A673 (cell line): ENCODE measurements at regions not wholly inside any gene's neighbourhood (a gene's known extent, or its start where the extent isn't known, plus 50 kb on each side); places are given as distances from the start of the nearest gene placed in this dataset.
"Not testable (repeated sequence)": the region's sequence is repeated elsewhere in the genome, so short reads cannot be mapped to it uniquely, and the experiment has no call there.

Experiments
- BruUV-seq: library from RNA; stranded (reverse); fragments of 400-500 nt; replicated peaks from 2 replicates; lab custom pipeline; 2021; lab: Mats Ljungman, UMichigan
- CTCF ChIA-PET: fragments of 300-600 bp; sonication (Branson Sonifier 250); formaldehyde crosslinking; loops from one replicate; lab custom pipeline; 2022; ENCODE audit warnings: antibody characterized with exemption; lab: Charles Lee
- POLR2A ChIA-PET: fragments of 300-600 bp; sonication (Branson Sonifier 250); formaldehyde crosslinking; loops from one replicate; lab custom pipeline; 2022; ENCODE audit warnings: antibody characterized with exemption; ENCODE audit not compliant: low non-redundant PET; lab: Charles Lee
- DNase-seq: peaks from one replicate; pipeline ENCODE4 v3.0.0-alpha.2; 2015; ENCODE audit warnings: low spot score
- H3K27ac ChIP-seq: fragments of 200-600 bp; sonication (generic); 2 replicates; pipeline ENCODE4 v1.5.1; 2016; ENCODE audit warnings: mixed run types, low read depth, mild to moderate bottlenecking, mixed read lengths, antibody characterized with exemption, low read length; ENCODE audit not compliant: poor library complexity, severe bottlenecking
- H3K27me3 ChIP-seq: fragments of 200-600 bp; sonication (generic); replicated peaks from 2 replicates; pipeline ENCODE4 v1.6.1; 2017; ENCODE audit warnings: mixed run types, low read depth, mild to moderate bottlenecking, mixed read lengths, antibody characterized with exemption, low read length; ENCODE audit not compliant: insufficient read depth, poor library complexity
- H3K36me3 ChIP-seq: fragments of 200-600 bp; sonication (generic); 2 replicates; pipeline ENCODE4 v1.6.1; 2016; ENCODE audit warnings: mixed run types, mild to moderate bottlenecking, mixed read lengths, antibody characterized with exemption, low read length; ENCODE audit not compliant: insufficient read depth, poor library complexity, severe bottlenecking
- H3K4me1 ChIP-seq: fragments of 200-600 bp; sonication (generic); 2 replicates; pipeline ENCODE4 v1.6.1; 2017; ENCODE audit warnings: mixed run types, mild to moderate bottlenecking, mixed read lengths, antibody characterized with exemption, low read length; ENCODE audit not compliant: insufficient read depth, poor library complexity, severe bottlenecking
- H3K4me3 ChIP-seq: fragments of 200-600 bp; sonication (generic); 2 replicates; pipeline ENCODE4 v1.5.1; 2016; ENCODE audit warnings: low read depth, mixed run types, mild to moderate bottlenecking, mixed read lengths, low read length; ENCODE audit not compliant: poor library complexity, severe bottlenecking
- H3K9me3 ChIP-seq: fragments of 200-600 bp; sonication (generic); 2 replicates; pipeline ENCODE4 v1.6.1; 2016; ENCODE audit warnings: mixed run types, low read depth, mild to moderate bottlenecking, mixed read lengths, antibody characterized with exemption, low read length; ENCODE audit not compliant: poor library complexity, severe bottlenecking
- CTCF ChIP-seq: fragments of 300-800, 200-600 bp; sonication (generic); conservative IDR thresholded peaks from 2 replicates; pipeline ENCODE4 v1.5.1; 2017; ENCODE audit warnings: low read depth, mild to moderate bottlenecking, antibody characterized with exemption, low read length, moderate library complexity, mixed read lengths
- EZH2 ChIP-seq: fragments of 200-600 bp; sonication (generic); IDR thresholded peaks from 2 replicates; pipeline ENCODE4 v1.6.1; 2017; ENCODE audit warnings: borderline replicate concordance, low read depth, mild to moderate bottlenecking, mixed read lengths, antibody characterized with exemption, low read length; ENCODE audit not compliant: poor library complexity, severe bottlenecking
- intact Hi-C: fragments of 100-400 bp; cut with micrococcal nuclease; formaldehyde crosslinking; loops from one replicate; pipeline ENCODE4 v1.10.0; 2022; ENCODE audit not compliant: unreplicated experiment

DNA sequence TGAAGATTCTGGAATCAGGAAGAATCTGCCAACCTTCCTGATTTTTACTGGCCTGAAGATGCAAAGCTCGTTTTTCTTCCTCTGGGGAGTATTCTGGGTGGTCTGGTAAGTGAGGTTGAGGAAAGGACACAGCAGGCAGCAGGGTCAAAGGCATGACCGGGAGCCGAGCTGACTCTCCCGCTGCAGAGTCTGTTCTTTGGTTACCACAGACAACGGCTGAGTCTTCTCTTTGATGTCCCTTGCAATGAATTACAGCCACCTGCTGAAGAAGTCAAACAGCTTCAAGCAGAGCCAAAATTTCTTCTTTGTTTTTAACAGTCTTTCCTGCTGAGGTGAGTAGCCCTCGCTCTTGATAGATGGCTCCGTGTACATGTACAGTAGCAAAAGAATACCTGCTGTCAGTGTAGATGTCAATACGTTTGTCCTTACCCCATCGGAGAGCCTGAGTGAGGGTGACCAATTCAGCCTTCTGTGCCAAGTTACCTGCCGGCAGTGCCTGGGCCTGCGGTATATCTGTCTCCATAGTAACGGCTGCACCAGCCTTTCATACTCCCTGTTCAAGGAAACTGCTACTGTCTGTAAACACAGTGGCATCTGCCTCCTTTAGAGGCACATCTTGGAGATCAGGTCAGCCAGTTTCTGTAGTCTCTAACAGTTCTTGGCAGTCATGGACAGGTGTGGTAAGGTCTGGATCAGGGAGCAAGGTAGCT, 76.4 kb downstream of the PRR15 start:
- Histone ChIP-seq H3K9me3 (no peaks in the 10 kb centered on the region), H3K27ac (no peak overlapping the region), H3K4me3 (no peak overlapping the region), H3K27me3 (no peaks in the 10 kb centered on the region), H3K36me3 (no peaks in the 10 kb centered on the region), H3K4me1 (no peaks in the 10 kb centered on the region)
- ChIA-PET CTCF (interaction anchor here (0.7 kb wide), 1 partner anchor 439 kb away, joined by 4 read pairs; no protein-coding TSS in a partner anchor), POLR2A (no interaction called here)
- BruUV-seq, result no TSS peak
- DNase-seq, result no peak
- TF ChIP-seq CTCF, result no peak
- TF ChIP-seq EZH2, result no peak
- intact Hi-C loops, result loop anchor here (10.0 kb wide), 2 partner anchors 75 to 285 kb away; no protein-coding TSS in a partner anchor

GRCh38 chr7:29641651-29642050, 78.0 kb downstream of the PRR15 start:
- BruUV-seq, result no TSS peak
- Histone ChIP-seq H3K4me3 (no peak overlapping the region), H3K27ac (no peak overlapping the region), H3K4me1 (no peaks in the 10 kb centered on the region), H3K27me3 (no peaks in the 10 kb centered on the region), H3K9me3 (no peaks in the 10 kb centered on the region), H3K36me3 (no peaks in the 10 kb centered on the region)
- ChIA-PET POLR2A (no interaction called here), CTCF (no interaction called here)
- intact Hi-C loops, result no loop called here
- TF ChIP-seq CTCF (no peak), EZH2 (no peak)
- DNase-seq, result no peak

DNA sequence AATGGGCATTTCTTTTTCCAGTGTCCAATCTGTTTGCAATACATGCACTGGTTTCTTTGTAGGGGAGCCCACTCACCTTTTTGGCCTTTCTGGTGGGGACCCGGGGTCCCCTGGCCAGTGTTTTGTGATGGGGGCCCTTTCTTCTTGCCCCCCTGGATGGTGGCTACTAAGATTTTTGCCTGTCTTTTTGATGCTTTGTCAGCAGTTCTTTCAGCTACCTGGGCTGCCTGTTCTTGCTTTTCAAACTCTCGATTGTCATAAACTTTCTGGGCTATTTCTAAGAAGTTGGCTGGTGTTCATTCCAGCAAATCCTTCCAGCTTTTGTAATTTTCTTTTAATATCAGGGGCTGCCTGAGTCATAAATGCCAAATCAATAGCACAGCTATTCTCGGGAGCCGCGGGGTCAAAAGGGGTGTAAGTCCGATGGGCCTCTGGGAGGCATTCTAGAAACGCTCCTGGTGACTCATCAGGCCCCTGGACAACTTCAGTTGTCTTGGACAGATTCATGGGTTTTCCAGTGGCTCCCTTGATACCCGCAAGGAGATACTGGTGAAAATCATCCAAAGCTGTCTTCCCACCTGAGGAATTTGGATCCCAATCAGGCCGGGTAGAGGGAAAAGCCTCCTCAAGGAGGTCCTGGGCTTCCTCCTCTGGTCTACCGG, 79.0 kb downstream of the PRR15 start:
- intact Hi-C loops, result no loop called here
- no peak for DNase-seq
- H3K27ac ChIP-seq, result no peak overlapping the region
- no peak overlapping the region for H3K4me3 ChIP-seq
- no peaks in the 10 kb centered on the region for H3K27me3 ChIP-seq
- ChIA-PET POLR2A (no interaction called here), CTCF (no interaction called here)
- no peaks in the 10 kb centered on the region for H3K4me1 ChIP-seq
- H3K9me3 ChIP-seq, result no peaks in the 10 kb centered on the region
- TF ChIP-seq CTCF, result no peak
- no peak for TF ChIP-seq EZH2
- no peaks in the 10 kb centered on the region for H3K36me3 ChIP-seq
- BruUV-seq, result no TSS peak

DNA sequence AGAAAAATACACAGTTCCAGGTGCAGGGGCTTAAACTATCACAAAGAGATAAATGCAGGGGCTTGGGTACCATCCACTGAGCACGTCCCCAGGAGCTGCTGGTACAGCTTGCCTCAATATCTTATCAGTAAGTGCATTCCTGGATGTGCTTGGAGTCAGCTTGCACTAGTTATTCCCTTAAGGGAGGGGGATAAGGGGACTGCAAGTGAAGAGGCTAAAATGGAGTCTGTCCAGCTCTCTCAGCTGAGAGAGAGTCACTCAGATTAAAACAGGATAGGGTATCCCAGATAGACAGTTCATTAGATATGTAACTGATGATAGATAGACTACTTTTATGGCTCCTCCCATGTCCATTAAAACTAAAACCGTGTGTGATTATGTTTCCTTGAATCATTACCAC, 82.5 kb downstream of the PRR15 start:
- H3K9me3 ChIP-seq, DNase-seq, CTCF ChIA-PET, H3K27me3 ChIP-seq, BruUV-seq, H3K27ac ChIP-seq, H3K36me3 ChIP-seq, POLR2A ChIA-PET, intact Hi-C loops, H3K4me1 ChIP-seq, H3K4me3 ChIP-seq: not testable (repeated sequence)
